Stromal cell of bone marrow (primary cell): ENCODE measurements at regions not wholly inside any gene's neighbourhood (a gene's known extent, or its start where the extent isn't known, plus 50 kb on each side); places are given as distances from the start of the nearest gene placed in this dataset.

Experiments
- DNase-seq: peaks from one replicate; pipeline ENCODE4 v3.0.0-alpha.2; 2012; ENCODE audit warnings: low read depth

DNA sequence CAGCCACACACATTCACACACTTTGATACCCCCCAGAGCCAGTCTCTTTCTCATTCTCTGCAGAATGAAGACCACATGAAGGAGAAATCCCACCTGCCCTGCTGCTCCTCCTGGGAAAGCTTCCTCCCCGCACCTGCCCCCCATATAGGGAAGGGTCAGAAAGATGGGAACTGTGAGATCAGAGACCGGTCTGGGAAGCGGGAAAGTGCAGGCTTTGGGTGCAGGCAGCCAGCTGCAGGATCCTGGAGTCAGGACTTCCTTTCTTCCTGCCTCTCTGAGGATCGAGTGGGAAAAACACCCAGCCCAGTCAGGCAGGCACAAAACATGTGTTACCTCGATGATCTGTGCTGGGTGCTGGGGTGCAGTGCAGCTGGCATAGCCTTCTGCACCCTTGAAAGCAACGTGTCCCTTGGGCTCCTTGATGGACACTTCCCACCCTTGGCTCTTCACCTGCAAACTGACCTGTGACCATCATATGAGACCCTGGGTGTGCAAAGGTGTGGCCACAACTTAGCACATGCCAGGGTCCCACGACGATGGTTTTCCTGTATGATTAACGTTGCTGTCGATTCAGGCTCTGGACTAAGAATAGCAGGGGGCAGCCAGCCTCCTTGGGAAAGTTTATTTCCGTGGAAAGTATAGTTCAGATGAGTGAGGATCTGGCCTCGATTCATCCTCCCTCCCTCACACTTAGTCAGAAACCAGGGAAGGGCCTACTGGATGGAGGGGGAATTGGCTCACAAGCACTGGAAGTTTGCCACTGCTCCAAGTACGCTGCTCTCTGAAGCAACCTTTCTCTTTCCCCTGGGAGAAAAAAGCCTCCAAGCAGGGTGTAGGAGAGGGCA is 105.4 kb upstream of the MED13L start:
- DNase-seq: peak; percentile 100

DNA sequence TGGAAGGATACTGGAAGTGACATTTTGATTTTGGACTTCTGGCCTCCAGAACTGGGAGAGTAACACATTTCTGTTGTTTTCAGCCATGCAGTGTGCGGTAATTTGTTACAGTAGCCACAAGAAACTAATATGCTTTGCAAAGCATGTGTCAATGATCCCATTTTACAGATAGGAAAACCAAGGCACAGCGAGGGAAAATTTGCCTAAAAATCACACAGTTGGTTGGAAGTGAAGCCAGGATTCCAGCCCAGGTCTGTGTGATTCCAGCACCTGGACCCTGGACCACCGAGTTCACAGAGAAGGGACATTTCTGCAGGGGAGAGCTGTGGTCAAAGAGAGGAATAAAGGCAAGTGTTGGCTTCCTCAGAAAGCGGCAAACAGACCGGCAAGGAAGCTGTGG is 106.7 kb upstream of the MED13L start:
- no peak for DNase-seq

DNA sequence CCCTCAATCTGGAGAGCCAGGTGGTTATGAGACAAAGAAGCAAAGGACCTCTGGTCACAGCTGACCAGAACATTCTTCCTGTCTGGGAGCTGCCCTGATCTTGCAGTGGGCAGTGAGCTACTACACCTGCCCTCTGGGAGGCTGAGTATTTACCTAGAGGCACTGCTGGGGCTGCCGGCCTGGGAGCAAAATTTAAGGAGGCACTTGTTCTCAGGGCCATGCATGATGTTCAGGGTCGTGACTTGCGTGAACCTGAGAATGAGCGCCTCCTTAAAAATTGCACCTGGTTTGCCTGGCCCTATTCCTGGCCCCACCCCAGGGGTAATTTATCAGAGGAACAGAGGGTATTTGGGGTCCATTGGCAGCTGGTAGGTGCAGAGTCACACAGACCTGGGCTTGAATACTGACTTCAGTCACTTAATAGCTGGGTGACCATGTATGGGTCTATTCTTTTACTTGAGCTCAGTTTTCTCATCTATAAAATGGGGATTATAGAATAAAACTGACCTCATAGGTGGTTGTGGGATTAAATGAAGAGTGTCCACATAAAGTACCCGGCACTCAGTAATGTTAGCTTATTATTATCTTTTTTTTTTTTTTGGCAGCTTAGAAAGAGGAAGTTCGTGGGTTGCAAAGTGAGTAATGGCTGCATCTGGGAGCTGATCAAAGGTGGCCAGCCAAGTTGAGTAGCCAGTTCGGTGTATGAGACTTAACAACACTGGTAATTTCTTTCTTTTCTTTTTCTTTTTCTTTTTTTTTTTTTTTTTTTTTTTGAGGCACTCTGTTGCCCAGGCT is 107.4 kb upstream of the MED13L start:
- peak; percentile 68 for DNase-seq

DNA sequence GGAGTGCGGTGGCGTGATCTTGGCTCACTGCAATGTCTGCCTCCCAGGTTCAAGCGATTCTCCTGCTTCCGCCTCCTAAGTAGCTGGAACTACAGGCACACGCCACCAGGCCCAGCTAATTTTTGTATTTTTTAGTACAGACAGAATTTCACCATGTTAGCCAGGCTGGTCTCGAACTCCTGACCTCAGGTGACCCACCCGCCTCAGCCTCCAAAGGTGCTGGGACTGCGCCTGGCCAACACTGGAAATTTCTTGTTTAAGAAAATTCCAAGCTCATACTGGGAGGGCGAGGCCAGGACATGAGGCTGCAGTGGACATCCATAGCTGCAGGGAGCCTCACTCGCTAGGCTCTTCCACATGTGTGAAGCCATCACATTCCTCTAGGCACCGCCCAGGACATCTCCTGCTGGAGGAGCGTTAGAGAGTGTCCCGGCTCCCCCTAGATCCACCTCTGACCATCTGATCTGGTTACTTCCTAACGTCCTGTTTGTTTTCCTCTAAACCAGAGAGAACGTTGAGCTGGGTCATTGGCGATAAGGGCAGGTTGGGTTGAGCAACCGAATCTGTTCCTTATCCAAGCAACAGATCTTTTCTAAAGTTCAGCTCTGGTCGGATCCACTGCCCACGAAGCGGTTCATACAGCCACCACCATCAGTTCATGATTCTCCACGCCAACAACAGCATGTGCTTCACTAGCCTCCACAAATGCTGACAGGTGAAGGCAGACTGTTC is 108.2 kb upstream of the MED13L start:
- no peak for DNase-seq

DNA sequence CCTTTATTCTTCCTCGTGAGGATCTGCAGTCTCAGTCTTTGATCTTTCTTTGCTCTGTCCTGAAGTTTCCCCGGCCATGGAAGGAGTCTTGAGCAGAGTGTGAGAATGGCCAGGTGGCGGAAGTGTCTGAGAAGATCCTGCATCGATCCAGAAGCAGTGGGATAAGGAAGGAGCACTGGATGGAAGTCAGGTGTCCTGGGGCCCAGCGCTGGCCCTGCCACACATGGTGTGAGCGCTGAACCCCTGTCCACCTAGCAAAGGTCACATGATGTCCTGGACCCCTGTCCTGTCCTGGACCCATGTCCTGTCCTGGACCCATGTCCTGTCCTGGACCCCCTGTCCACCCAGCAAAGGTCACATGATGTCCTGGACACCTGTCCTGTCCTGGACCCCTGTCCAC is 111.8 kb upstream of the MED13L start:
- DNase-seq: no peak

DNA sequence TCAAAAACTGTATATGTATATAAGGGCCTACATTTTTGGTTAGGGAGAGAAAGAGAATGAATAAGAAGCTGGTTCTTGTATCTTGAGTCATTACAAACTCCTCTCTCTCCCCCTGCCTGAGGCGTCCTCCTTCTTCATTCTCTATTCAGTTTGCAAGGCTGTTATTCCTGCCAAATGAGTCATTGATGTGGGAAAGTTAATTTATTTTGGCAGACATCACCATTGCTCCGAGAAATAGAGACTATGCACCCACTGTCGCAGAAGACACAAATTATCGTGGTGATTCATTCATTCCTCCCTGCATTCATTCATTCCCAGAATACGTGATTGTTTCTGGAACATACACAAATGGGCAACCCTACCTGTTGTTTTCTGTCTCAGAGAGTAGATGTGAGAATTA is 112.5 kb upstream of the MED13L start:
- peak; percentile 98 for DNase-seq

DNA sequence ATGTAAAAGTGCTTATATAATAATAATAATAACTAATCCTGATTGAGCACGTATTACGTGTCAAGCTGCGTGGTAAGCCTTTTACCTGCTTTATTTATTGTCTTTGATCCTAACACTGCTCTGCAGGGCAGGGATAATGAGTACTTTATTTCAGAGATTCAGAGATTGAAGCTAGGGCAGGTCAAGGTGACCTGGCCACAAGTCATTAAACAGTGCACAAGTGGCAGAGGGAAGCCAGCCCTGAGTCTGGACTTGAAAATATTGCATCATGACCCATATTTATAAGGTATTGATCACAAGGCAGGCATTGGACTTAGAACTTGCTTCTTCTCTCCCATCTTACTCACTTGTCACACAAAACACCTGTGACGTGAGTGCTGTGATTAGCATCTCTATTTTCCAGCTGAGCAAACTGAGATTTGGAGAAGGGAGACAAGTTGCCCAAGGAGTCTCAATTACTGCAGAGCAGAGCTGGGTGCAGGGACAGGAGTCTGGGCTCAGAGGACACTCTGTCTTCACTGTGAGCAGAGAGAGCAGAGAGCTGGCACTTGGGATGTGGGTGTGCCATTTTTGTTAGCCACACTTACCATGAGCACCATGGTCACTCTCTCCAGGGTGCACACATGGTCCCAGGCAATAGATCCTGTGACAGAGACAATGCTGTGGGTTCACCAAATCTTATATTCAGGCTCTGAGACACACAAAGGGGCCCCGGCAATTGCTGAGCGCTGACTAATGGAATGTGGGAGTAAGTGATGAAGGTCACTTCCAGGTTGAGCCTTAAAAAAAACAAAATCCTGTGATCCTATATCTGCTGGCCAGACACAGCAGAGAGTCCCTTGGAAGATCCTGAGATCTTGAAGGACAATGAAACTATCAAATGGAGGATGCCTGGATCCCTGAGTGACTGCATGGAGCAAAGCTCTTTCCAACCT is 113.2 kb upstream of the MED13L start:
- DNase-seq: no peak

DNA sequence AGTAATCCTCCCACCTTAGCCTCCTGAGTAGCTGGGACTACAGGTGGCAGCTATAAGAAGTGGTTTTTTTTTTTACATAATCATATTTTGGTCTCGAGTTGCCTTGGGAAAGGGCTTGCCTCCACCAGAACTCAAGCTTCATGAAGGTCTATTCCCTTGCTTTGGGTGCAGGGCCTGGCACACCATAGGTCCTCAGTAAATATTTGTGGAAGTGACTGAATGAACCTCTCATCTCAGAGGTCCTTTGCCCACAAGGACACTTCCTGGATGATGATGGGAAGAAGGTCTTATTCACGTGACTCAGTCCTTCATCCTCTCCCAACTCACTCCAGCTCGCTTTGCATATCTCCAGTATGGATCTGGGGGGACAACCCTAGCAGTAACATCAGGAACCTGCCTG is 114.0 kb upstream of the MED13L start:
- no peak for DNase-seq

DNA sequence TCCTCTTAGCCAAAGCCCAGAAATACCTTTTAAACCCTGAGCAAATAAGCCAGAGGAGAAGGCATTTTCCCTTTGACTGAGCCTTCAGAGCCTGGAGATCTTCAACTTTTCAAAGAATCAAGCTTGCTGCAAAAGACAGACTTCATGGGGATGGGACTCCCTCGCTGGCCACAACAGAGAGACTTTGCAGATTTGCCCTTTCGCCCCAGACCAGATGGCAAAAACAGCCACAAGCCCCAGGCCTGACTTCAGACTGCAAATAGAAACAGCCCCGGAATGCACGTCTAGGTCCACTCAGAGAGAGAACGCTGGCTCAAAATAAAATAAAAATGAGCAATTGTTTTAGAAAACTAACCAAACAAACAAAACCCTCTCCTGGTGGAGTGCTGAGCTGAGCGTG is 114.6 kb upstream of the MED13L start:
- DNase-seq: no peak

DNA sequence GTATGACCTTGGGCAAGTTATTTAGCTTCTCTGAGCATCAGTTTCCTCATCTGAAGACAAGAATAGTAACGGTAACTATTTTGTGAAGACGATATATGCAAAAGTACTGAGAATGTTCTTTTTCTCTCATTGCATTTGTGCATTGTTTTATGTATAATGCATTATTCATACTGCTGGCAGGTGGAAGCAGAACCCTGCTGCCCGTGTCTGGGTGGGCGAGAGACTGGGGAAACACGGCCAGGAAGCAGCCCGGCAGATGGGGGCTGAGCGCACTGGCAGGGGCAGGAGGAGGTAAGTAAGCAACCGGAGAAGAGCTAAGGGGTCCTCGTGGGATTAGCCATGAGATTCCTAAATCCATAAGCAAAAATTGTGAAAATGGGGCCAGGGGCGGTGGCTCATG is 115.8 kb upstream of the MED13L start:
- DNase-seq: no peak

DNA sequence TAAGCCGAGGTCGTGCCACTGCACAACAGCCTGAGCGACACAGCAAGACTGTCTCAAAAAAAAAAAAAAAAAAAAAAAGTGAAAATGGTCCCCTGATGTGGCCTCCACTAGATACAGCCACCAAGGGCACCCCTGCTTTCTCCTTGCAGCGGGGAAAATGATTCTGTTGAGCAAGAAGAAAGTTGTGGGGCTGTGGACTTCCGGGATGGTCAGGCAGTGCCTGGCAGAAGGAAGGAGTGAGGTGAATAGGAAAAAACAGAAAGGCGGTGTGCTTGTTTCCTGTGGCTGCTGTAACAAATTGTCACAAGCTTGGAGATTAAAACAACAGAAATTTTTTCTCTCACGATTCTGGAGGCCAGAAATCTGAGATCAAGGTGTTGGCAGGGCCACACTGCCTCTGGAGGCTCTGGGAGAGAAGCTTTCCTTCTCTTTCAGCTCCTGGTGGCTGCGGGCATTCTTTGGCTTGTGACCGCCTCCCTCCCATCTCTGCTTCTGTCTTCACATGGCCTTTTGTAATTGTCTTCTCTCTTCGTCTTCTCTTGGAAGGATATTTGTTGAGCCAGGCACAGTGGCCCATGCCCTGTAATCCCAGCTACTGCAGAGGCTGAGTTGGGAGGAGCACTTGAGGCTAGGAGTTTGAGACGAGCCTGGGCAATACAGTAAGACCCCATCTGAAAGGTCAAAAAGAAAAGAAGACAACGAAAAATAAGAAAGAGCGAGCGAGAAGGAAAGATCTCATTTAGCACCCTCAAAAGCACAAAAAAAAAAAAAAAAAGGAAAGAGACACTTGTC is 116.6 kb upstream of the MED13L start:
- no peak for DNase-seq

DNA sequence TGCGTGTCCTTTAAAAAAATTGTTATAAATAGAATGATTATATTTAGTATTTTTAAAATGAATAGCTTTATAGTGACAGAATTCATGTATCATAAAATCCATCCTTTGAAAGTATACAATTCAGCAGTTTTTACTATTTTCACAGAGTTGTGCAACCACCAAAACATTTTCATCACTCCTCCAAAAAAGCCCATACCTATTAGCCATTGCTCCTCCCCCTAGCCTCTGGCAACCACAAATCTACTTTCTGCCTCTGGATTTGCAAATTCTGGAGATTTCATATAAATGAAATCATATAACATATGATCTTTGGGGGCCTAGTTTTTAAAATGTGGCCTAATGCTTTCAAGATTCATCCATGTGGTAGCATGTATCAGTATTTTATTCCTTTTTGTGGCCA is 117.9 kb upstream of the MED13L start:
- DNase-seq: peak; percentile 45

DNA sequence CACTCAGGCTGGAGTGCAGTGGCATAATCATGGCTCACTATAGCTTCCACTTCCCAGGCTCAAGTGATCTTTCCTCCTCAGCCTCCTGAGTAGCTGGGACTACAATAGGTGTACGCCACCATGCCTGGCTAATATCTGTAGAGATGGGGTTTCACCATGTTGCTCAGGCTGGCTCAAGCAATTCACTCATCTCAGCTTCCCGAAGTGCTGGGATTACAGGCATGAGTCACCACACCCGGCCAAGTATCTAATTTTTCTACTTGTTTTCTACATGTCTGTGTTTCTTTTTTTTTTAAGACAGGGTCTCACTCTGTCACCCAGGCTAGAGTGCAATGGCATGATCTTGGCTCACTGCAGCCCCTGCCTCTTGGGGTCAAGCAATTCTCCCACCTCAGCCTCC is 119.7 kb upstream of the MED13L start:
- peak; percentile 34 for DNase-seq

DNA sequence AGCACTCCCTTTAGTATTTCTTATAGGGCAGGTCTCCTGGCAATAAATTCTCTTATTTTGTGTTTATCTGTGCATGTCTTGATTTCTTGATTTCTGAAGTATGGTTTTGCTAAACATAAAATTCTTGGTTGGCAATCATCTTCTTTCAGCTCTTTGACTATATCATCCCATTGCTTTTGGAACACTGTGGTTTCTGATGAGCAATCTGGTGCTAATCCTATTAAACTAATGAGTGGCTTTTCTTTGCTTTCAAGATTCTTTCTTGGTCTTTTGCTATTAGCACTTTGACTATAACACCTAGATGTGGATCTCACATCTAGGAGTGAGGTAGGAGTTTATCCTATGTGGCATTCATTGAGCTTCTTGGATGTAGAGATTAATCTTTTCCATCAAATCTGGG is 120.7 kb upstream of the MED13L start:
- no peak for DNase-seq

DNA sequence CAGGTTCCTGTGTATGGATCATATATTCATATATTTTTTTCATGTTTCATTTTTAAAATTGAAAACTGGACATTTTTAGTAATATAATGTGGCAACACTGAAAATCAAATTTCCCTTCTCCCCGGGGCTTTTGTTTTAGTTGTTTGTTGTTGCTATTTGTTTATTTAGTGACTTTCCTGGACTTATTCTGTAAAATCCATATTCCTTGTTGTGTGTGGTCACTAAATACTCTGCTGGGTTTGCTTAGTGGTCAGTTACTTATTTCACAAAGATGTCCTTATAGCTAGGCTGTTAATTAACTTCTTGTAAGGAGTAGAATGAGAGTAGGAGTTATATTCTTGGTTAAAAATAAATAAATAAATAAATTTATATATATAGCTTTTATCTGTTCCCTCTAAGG is 121.6 kb upstream of the MED13L start:
- DNase-seq: no peak

DNA sequence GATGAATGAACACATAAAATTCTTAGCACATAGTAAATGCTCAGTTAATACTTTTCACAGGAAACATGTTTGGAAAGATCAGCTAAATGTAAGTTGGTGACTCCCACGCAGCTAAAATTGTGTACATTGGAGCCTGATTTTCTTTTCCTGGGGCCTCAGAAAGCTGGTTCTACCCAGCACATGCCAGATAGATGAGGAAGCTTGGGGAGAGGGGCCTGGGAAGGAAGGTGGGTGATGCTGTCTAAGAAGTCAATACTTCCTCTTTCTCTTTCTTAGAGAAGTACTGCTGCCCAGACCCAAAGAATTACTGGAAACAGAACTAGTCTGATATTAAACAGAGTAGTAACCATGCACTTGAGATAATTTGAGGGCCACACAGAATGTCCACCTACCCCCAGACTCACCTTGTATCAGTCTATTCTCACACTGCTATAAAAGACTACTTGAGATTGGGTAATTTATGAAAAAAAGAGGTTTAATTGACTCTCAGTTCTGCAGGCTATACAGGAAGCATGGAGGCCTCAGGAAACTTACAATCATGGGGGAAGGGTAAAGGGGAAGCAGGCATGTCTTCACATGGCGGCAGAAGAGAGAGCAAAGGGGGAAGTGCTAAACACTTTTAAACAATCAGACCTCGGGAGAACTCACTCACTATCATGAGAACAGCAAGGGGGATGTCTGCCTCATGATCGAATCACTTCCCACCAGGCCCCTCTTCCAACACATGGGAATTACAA is 123.3 kb upstream of the MED13L start:
- DNase-seq: no peak

DNA sequence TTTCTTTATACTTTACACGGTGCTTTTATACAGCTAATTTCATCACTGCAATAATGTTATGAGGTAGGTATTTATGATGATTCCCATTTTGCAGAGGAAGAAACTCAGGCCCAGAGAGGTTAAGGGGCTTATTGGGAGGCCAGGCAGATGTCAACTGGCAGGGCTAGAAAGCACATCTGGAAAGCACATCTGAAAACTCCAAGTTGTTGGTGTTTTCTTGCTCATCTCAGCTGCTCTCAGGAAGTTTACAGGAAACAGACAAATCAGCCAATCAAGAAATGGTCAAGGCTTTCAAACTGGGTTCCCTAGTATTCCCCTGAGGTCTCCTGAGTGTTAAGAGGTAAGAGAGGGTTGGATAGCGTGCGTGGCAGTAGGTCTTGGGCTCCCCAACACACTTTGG is 124.1 kb upstream of the MED13L start:
- DNase-seq: no peak

DNA sequence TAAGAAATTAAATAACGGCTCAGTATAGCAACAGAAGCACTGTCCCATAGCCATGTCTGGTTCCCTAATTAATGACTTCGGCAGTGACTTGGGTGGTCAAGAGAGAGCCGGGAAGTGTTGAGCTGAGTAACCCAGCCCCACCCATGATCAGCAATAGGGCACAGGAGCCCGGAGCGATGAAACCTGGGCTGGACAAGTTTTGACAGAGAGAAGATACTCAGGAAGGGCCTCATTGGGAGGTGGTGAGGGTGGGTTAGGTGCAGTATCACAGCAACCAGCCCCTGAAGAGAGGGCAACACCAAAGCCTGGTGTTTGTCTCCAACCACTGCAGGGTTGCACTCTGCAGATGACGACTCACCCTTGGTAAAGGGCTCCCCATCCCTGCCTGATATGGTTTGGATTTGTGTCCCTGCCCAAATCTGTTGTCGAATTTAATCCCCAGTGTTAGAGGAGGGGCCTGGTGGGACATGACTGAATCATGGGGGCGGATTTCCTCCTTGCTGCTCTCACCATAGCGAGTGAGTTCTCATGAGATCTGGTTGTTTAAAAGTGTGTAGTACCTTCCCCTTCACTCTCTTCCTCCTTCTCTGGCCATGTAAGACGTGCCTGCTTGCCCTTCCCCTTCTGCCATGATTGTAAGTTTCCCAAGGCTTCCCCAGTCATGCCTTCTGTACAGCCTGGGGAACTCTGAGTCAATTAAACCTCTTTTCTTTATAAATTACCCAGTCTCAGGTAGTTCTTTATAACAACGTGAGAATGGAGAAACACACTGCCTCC is 124.9 kb upstream of the MED13L start:
- no peak for DNase-seq

DNA sequence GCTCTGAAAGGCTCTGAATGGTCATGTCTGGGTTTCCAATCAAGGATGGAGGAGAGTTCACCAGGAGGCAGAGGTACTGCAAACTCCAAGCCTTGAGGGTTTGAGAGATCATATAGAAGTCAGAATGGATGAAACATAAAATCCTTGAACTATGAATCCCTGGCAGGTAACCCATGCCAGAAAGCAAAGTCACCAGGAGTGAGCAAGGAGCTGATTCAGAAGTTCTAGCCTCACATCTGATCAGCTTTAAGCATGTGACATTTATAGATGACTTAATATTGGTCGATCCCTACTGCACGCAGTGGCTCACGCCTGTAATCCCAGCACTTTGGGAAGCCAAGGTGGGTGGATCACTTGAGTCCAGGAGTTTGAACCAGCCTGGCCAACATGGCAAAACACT is 126.1 kb upstream of the MED13L start:
- no peak for DNase-seq
